ENCODE measurements at regions not wholly inside any gene's neighbourhood (a gene's known extent, or its start where the extent isn't known, plus 50 kb on each side); places are given as distances from the start of the nearest gene placed in this dataset.

- DNase-seq (ENCODE audit: low read depth in 4 of 4, low spot score in 1 of 4), result no peak
These were observed 181.0 kb upstream of the MEOX2 start for GRCh38 chr7:15867441-15867840.

GRCh38 chr7:15866753-15867152 lies 180.3 kb upstream of the MEOX2 start:
- DNase-seq (ENCODE audit: low read depth in 4 of 4, low spot score in 1 of 4), result no peak

DNA sequence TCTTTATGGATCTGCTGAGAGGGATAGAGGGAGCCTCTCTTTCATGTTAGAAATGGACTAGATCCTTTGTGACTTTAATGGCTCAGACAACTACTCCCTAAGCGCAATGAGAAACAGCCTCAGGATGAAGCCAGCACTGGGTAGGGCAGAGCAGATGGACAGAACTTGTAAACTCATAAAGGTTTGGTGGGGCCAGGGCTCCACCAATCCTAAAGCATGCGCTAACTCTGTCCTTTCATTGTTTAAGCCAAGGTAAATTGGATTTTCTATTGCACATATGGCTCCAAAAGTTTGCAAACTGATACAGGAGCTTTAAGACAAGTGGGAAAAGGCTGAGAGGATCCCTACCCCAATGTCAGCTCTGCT lies 178.1 kb upstream of the MEOX2 start:
- DNase-seq (ENCODE audit: low read depth in 4 of 4, low spot score in 1 of 4), result no peak

DNA sequence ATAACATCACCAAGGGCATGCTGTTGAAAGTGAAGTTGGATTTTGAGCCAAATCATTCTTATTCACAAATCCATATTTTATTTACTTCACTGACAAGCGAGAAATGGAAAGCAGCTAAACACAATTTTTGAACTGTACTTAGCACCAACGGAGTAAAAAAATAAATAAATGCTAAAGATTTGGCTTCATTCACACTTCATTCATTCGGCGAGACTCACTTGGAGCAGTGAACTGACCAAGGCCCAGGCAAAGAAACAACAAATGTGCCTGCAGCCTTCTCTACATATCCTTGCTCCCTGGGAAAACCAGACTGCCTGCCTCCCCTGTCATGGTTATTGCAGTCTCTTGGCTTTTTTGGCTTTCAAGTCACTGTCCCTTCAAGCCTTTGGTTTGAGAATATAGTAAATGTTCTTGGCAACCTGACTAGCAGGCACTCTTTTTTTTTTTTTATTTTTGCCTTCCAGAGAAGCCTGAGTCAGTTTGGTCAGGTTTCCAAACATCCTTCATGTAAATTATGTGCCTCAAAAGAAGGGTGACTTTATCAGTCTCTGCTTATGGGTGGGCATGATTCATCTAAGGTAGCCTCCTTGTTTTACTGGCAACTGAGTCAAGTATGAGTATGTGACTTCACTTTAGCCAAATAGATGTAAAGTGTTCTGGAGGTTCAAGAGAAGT lies 177.6 kb upstream of the MEOX2 start:
- no peak for DNase-seq (ENCODE audit: low read depth in 4 of 4, low spot score in 1 of 4)

DNA sequence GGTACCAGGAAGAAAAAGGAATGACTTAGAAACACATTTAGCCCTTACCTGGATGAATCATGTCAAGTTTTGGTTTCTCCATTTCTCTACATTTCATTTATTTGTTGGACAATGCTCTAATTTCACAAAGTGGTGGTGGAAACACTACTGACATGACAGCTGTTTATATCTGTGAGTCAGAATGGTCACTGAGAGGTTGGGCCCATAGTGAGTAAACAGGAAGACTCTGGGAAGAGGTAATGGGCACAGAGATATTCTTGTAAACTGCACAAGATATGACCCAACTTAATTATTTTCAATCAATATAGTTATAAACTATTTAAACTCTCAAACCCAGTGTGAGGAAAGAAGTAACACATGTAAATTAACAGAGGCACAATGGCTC lies 176.3 kb upstream of the MEOX2 start:
- no peak for DNase-seq (ENCODE audit: low read depth in 4 of 4, low spot score in 1 of 4)

DNA sequence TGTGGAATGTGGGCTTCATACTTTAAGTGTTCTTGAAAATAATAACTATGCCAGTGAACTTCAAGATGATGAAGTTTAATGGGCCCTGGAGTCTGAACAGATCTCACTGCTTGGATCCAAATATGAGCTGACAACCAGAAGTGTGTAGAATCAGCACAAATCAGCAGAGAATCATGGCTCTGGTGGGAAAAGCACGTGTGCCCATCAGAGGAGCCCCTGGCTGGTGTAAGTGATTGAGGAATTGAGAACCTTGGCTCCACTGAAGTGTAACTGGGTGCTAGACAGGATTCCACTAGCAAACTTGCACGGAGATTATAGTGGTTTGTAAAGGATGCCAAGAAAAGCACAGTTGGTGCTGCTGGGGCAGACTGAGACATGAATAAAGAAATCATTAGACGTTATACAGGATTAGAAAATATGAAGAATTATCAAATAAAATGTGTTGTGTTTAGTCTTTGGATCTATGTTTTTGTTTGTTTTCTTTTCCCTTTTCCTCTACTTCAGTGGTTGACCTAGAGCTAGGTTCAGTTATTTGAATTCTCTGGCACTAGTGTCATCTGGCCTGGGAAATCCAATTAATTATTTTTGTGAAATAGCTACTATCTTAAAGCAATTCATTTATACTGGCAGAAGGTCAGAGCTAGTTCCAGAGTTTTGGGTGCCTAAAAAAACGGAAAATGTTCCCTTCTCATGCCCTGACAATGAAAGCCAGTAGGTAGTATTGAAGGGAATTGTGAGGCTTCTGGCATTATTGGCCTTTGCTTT lies 175.7 kb upstream of the MEOX2 start:
- DNase-seq (ENCODE audit: low read depth in 4 of 4, low spot score in 1 of 4), result no peak

DNA sequence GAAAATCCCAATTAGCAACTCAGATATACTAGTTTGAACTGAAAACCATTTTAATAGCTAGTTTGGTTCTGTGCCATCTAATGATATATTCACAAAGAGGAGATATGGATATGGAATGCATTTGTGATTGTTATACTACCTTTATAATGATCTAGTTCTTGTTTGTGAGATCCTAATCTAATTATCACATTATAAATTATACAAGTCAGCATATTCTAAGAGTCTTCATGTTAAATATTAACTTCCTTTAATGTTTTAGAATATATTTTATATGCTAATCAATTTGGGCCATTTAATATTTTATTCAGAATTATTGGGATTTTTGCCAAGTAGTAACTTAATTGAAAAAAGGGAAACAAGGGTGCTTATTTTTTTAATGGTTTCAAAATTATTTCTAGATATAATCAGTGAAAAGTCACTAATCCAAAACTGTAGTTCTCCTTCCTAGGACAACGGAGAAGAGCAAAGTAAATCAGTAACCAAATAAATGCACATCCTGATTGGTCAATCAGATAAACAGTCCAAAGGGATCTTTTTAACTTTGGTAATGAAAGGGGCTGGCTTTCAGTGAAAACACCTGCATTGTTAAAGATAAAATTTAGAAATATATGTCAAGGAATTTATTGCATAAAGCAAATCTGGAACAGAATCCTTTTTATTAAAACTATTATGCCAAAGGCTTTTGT lies 173.9 kb upstream of the MEOX2 start:
- DNase-seq (ENCODE audit: low read depth in 4 of 4, low spot score in 1 of 4), result no peak

DNA sequence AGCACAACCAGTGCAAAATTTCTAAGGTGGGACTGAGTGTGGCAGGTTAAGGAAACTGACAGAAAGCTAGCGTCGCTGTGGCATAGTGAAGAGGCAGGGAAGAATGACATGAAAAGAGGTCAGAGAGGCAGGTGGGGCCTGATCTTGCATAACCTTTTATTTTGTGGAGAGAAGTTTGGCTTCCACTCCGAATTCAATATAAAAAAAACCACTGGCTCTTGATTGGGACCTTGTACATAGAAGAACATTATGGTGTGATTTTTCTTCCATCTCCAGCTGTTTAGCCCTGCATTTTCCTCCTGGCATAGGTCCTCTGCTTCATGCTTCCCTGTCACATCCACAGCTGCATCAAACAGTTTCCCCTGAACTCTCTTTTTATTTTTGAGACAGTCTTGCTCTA lies 170.5 kb upstream of the MEOX2 start:
- DNase-seq (ENCODE audit: low read depth in 4 of 4, low spot score in 1 of 4), result no peak

DNA sequence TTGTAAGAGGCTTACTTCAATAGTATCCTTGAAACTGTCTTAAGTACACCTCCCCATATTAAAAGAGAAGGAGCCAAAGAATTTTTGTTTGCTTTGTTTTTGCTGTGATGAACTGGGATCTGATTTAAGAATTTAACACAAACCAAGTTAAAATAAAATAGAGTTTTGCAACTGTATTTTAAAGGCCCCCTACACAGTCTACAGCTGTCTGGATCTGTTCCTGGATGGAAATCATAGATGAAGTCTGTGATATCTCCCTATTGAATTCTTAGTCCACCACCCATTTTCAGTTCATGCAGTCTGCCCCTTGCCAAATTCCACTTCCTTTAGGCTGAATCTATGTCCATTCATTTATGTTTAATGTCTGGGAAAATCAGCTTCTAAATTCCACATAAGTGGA lies 169.8 kb upstream of the MEOX2 start:
- no peak for DNase-seq (ENCODE audit: low read depth in 4 of 4, low spot score in 1 of 4)

GRCh38 chr7:15855525-15856109 lies 169.1 kb upstream of the MEOX2 start:
- no peak for DNase-seq (ENCODE audit: low read depth in 4 of 4, low spot score in 1 of 4)

GRCh38 chr7:15854841-15855524 lies 168.5 kb upstream of the MEOX2 start:
- no peak for DNase-seq (ENCODE audit: low read depth in 4 of 4, low spot score in 1 of 4)

- DNase-seq (ENCODE audit: low read depth in 4 of 4, low spot score in 1 of 4), result no peak
These were observed 167.5 kb upstream of the MEOX2 start for GRCh38 chr7:15853832-15854470.

- DNase-seq (ENCODE audit: low read depth in 4 of 4, low spot score in 1 of 4), result no peak
These were observed 164.7 kb upstream of the MEOX2 start for GRCh38 chr7:15851201-15851600.

GRCh38 chr7:15848901-15849300 lies 162.4 kb upstream of the MEOX2 start:
- DNase-seq (ENCODE audit: low read depth in 4 of 4, low spot score in 1 of 4), result no peak

DNA sequence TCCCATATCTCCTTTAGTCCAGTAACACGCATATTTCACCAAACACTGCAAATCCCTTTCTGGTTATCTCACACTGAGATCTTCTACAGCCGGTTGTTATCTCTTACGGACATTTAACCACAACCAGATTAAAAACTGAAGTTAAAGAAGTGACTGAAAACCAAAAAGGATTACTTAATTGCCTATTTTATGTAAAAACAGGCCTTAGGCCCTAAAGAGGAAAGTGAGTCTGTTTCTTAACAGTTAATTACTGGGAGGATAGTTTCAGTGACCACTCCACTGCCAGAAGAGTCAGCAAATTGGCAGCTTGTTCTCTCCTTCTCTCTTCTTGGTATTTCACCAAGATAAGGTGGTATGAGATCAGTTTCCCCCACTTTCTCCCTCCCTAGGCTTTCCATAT lies 161.9 kb upstream of the MEOX2 start:
- no peak for DNase-seq (ENCODE audit: low read depth in 4 of 4, low spot score in 1 of 4)

DNA sequence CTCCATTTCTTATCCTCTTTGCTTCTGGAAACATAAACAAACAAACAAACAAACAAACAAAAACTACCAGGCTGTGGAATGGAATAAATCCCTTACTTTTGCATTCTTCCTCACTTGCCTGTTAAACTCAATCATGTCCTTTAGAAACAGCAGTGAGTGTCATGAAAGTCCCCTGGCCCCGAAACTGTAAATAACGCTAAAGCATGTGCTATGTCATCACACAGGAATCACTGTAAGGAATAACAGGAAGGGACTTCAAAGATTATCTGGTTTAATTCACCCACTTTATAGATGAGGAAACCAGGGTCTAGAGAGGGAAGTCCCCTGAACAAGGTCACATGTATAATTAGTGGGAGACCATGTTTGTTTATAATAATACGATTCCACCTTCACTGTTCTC lies 159.4 kb upstream of the MEOX2 start:
- DNase-seq (ENCODE audit: low read depth in 4 of 4, low spot score in 1 of 4), result no peak

GRCh38 chr7:15845461-15845860 lies 159.0 kb upstream of the MEOX2 start:
- DNase-seq (ENCODE audit: low read depth in 4 of 4, low spot score in 1 of 4), result no peak

DNA sequence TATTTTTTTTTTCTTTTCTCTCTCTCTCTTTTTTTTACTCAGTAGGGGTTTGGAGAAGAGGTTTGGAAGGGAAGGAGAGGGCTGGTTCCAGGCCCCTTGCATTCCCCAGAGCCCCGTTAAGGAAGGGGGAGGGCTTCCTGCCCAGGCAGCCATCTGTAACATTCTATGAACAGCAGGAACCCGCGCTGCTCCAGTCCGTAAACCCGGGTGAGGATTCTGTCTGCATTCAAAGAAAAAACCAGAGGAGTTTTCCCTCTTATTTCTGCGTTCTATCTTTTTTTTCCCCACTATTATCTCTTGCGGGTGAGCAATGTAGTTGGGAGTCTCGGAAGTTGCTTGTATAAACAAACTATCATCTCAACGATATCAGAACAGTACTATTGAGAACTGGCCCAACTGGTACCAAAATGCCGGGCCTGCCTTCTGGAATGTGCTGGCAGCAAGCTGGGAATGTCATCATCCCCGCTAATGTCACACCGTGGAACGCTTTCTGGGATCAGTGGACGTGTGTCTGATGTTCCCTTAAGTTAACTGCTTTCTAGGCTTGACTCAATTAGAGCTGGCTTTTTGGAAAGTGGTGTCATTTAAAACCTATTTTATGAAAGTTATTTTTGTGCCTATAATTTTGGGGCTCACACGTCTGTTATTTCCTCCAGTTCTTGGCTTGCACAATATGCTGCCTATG lies 153.1 kb upstream of the MEOX2 start:
- no peak for DNase-seq (ENCODE audit: low read depth in 4 of 4, low spot score in 1 of 4)

DNA sequence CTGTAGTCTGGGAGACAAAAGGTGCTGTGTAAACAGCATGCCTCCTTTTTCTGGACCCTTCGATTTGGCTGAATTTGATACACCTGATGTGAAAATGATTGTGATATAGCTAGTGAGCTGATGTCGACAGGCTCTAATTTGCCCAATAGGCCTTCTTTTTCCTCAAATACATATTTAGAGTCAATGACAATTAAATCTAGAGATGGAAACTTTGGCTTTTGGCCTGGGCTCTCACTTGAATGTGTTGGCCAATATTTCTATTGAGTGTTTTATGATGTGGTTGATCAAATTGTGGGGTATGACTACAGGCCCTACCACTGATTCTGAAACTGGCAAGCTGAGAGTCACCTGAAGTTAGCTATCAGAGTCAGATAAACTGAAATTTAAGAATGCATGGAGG lies 151.8 kb upstream of the MEOX2 start:
- no peak for DNase-seq (ENCODE audit: low read depth in 4 of 4, low spot score in 1 of 4)

DNA sequence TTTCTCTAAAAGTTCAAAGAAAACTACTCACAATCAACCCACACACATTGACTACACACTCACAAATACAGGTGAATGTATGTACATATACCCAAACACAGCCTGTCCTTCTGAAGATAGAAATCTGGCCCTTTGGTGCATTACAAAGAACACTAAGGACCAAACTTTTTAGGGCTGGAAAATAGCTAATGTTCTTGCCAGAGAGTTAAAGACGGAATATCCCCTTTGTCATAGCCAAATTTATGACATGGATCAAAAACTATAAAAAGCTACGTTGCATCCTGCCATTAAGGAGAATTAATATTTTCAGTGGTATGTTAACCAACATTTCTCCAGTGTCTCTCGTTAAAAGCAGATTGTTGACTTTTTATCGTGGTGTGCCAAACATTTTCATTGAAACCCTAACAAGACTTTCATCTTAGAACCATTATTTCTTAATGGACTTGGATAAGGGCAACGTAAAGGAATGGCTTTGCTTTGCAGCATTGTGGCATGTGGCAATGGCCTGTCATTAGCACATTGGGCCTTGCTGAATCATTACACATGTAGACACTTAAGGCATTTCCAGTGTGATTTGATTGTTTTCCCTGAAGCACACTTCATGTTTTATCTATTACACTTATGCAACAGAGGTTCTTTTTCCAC lies 150.9 kb upstream of the MEOX2 start:
- DNase-seq (ENCODE audit: low read depth in 4 of 4, low spot score in 1 of 4), result no peak
